ENCODE measurements at regions not wholly inside any gene's neighbourhood (a gene's known extent, or its start where the extent isn't known, plus 50 kb on each side); places are given as distances from the start of the nearest gene placed in this dataset.

- TF ChIP-seq POLR2A (IDR thresholded peaks at IDR 0.05) (no peak), POLR2AphosphoS5 (IDR thresholded peaks at IDR 0.05) (no peak)
- TF ChIP-seq, protein P1, sequence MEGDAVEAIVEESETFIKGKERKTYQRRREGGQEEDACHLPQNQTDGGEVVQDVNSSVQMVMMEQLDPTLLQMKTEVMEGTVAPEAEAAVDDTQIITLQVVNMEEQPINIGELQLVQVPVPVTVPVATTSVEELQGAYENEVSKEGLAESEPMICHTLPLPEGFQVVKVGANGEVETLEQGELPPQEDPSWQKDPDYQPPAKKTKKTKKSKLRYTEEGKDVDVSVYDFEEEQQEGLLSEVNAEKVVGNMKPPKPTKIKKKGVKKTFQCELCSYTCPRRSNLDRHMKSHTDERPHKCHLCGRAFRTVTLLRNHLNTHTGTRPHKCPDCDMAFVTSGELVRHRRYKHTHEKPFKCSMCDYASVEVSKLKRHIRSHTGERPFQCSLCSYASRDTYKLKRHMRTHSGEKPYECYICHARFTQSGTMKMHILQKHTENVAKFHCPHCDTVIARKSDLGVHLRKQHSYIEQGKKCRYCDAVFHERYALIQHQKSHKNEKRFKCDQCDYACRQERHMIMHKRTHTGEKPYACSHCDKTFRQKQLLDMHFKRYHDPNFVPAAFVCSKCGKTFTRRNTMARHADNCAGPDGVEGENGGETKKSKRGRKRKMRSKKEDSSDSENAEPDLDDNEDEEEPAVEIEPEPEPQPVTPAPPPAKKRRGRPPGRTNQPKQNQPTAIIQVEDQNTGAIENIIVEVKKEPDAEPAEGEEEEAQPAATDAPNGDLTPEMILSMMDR (IDR thresholded peaks at IDR 0.05), result no peak
Measured at GRCh38 chr12:19704966-19705365, 265.7 kb downstream of the AEBP2 start.

All from suprapubic skin (tissue), 4 donors.